GM13976 (cell line): ENCODE measurements at regions not wholly inside any gene's neighbourhood (a gene's known extent, or its start where the extent isn't known, plus 50 kb on each side); places are given as distances from the start of the nearest gene placed in this dataset.

Experiments used
- DNase-seq: peaks from one replicate; pipeline ENCODE4 v3.0.0; 2012; ENCODE audit warnings: low spot score
- CTCF ChIP-seq: IDR thresholded peaks from 2 replicates; pipeline ENCODE4 v1.5.1; 2012; ENCODE audit warnings: borderline replicate concordance, mild to moderate bottlenecking; ENCODE audit not compliant: insufficient read depth; ENCODE audit errors: extremely low read depth, missing control alignments, control extremely low read depth
- in situ Hi-C: fragments of 300-500 bp; cut with MboI; formaldehyde crosslinking; loops from one replicate; pipeline ENCODE4 v1.12.0; 2022; ENCODE audit warnings: low sequenced_read_pairs, mixed read lengths, inconsistent platforms; ENCODE audit not compliant: unreplicated experiment

GRCh38 chr1:58997637-58998036 is 213.8 kb upstream of the JUN start:
- no peak for TF ChIP-seq CTCF
- no peak for DNase-seq
- in situ Hi-C loops: no loop called here

GRCh38 chr1:58999676-59000075 is 215.8 kb upstream of the JUN start:
- DNase-seq: no peak
- in situ Hi-C loops: no loop called here
- TF ChIP-seq CTCF: no peak

GRCh38 chr1:59004755-59005154 is 220.9 kb upstream of the JUN start:
- no peak for DNase-seq
- no peak for TF ChIP-seq CTCF
- in situ Hi-C loops: no loop called here

- in situ Hi-C loops: no loop called here
- DNase-seq: peak; percentile 31
- no peak for TF ChIP-seq CTCF
These were observed 221.8 kb upstream of the JUN start for GRCh38 chr1:59005491-59006288.

DNA sequence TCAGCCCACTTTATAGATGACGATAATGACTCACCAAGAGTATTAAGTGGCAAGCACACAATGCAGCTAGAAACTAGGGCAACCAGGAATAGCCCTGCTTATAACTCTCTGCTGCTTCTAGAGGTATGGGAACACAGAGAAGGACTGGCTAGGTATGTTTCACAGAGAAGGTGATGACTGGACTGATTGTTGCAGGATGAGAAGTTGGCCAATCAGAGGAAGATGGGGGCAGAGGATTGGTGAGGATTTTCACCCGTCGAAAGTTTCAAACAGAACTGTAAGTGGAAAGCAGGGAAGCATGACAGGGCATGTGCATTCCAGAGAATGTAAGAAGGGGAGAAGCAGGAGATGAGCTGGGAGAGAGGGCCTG is 222.4 kb upstream of the JUN start:
- TF ChIP-seq CTCF: no peak
- DNase-seq: no peak
- in situ Hi-C loops: no loop called here

DNA sequence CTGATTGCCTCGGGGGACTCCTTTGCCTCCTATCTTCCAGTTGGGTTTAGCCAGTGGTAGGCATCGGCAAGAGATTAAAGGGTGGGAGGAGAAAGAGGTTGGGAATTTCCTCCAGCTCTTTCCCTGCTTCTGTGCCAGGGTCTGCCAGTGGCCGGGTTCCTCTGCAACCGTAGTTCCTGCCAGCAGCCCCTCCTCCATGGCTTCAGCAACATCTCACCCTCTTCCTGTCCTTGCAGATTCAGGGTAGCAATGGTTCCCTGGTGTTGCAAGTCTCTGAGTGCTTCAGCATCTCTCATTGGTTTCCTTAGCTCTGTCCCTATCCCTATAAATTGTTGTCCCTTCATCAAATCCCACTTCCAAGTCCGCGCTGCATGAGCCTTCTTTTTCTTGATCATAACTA is 223.1 kb upstream of the JUN start:
- in situ Hi-C loops: no loop called here
- no peak for TF ChIP-seq CTCF
- no peak for DNase-seq

- no peak for TF ChIP-seq CTCF
- in situ Hi-C loops: no loop called here
These were observed 223.6 kb upstream of the JUN start for GRCh38 chr1:59007429-59007819.

More at GRCh38 chr1:59007429-59007819, 223.6 kb upstream of the JUN start:
- no peak for DNase-seq
